Epithelial cell of proximal tubule (primary cell): ENCODE measurements at regions not wholly inside any gene's neighbourhood (a gene's known extent, or its start where the extent isn't known, plus 50 kb on each side); places are given as distances from the start of the nearest gene placed in this dataset.

Experiments
- DNase-seq: peaks from one replicate; pipeline ENCODE4 v3.0.0-alpha.2; 2011; ENCODE audit warnings: low read depth
- H3K4me3 ChIP-seq: 2 replicates; pipeline ENCODE4 v1.5.1; 2011; ENCODE audit warnings: low read depth, mild to moderate bottlenecking, low read length
- TF ChIP-seq, protein P1 (sequence below): conservative IDR thresholded peaks from 2 replicates; pipeline ENCODE4 v1.5.1; 2012; ENCODE audit warnings: low read depth, mild to moderate bottlenecking, low read length

DNA sequence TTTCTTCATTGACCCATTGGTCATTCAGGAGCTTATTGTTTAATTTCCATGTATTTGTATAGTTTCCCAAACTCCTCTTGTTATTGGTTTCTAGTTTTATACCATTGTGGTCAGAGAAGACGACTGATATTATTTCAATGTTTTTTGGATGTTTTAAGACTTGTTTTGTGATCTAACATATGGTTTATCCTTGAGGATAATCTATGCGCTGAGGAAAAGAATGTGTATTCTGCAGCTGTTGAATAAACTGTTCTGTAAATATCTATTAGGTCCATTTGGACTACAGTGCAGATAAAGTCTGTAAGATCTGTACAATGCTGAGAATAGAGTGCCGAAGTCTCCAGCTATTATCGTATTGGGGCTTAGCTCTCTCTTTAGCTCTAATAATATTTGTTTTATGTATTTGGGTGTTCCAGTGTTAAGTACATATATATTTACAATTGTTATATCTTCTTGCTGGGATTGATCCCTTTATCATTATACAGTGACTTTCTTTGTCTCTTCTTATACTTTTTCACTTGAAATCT lies 223.3 kb upstream of the ZNF217 start:
- TF ChIP-seq, protein P1, sequence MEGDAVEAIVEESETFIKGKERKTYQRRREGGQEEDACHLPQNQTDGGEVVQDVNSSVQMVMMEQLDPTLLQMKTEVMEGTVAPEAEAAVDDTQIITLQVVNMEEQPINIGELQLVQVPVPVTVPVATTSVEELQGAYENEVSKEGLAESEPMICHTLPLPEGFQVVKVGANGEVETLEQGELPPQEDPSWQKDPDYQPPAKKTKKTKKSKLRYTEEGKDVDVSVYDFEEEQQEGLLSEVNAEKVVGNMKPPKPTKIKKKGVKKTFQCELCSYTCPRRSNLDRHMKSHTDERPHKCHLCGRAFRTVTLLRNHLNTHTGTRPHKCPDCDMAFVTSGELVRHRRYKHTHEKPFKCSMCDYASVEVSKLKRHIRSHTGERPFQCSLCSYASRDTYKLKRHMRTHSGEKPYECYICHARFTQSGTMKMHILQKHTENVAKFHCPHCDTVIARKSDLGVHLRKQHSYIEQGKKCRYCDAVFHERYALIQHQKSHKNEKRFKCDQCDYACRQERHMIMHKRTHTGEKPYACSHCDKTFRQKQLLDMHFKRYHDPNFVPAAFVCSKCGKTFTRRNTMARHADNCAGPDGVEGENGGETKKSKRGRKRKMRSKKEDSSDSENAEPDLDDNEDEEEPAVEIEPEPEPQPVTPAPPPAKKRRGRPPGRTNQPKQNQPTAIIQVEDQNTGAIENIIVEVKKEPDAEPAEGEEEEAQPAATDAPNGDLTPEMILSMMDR = no peak
- DNase-seq = no peak
- no peak overlapping the region for H3K4me3 ChIP-seq

GRCh38 chr20:53815509-53815908 lies 221.9 kb upstream of the ZNF217 start:
- TF ChIP-seq, protein P1 = no peak
- H3K4me3 ChIP-seq = no peak overlapping the region
- DNase-seq = no peak

DNA sequence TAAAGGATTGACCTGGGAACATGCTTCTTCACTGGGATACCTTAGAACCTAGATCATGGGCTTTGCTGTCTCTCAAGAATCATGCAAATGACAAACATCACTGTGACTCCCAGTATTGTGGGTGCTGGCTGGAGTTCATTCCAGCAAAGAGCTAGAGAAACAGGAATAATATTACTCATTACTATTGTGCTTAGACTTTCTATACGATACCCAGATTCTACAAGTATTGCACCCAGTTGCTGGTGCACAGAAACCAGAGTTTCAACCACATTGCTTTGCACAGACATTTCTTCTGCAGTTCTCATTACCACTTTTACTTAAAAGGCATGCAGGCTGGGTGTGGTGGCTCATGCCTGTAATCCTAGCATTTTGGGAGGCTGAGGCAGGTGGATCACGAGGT lies 220.4 kb upstream of the ZNF217 start:
- no peak for DNase-seq
- TF ChIP-seq, protein P1 = no peak
- no peak overlapping the region for H3K4me3 ChIP-seq

DNA sequence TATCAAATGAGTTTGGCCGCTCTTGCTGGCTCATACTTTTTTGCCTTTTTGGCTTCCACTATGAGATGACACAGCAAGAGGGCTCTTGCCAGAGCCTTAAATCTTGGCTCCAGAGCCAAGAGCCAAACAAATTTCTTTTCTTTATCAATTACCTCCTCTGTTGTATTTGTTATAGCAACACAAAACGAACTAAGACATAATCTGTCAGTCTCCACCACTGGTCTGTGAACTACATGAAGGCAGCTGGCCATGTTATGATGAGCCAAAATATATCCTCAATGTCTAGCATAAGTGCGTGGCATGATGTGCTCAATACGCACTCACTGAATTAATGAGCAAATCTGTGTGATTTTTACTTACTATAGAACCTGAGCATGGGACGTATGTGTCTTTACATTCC lies 220.0 kb upstream of the ZNF217 start:
- no peak for DNase-seq
- TF ChIP-seq, protein P1 = no peak
- H3K4me3 ChIP-seq = no peak overlapping the region

- TF ChIP-seq, protein P1 = no peak
These were observed 217.9 kb upstream of the ZNF217 start for GRCh38 chr20:53811577-53811976.

DNA sequence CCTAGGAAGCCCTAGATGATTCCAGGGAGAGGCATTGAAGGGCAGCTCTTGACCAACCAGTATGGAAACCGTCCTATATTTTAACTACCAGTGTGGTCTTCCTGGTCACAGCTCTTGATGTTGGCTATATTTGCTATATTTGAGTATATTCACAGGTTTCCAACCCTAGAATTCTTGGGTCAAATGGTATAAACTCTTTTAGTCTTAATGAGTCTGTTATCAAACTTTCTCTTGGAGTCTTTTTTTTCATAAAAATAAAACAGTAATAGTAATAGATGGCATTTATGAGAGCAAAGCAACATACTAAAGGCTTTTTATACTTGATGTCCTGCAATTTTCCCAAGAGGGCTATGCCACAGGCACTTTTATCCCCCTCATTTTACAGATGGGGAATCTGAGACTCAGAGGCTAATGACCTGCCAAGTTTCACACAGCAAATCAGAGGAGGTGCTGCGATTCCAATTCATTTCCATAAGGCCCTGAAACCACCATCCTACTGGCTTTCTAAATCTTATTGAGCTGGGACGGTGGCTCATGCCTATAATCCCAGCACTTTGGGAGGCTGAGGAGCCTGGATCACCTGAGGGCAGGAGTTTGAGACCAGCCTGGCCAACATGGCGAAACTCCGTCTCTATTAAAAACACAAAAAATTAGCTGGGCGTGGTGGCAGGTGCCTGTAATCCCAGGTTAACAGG lies 217.2 kb upstream of the ZNF217 start:
- no peak for DNase-seq
- no peak overlapping the region for H3K4me3 ChIP-seq
- TF ChIP-seq, protein P1 = no peak

More at GRCh38 chr20:53811577-53811976, 217.9 kb upstream of the ZNF217 start:
- no peak overlapping the region for H3K4me3 ChIP-seq
- DNase-seq = no peak
